Ishikawa (cell line): ENCODE measurements at regions not wholly inside any gene's neighbourhood (a gene's known extent, or its start where the extent isn't known, plus 50 kb on each side); places are given as distances from the start of the nearest gene placed in this dataset.

Experiments used
- CEBPB ChIP-seq: IDR thresholded peaks from 2 replicates; pipeline ENCODE4 v1.6.1; 2012
- CREB1 ChIP-seq: IDR thresholded peaks from 2 replicates; pipeline ENCODE4 v1.6.1; 2012; ENCODE audit warnings: low read depth
- EP300 ChIP-seq: IDR thresholded peaks from 2 replicates; pipeline ENCODE4 v1.6.1; 2012; ENCODE audit warnings: borderline replicate concordance
- RAD21 ChIP-seq: IDR thresholded peaks from 2 replicates; pipeline ENCODE4 v1.6.1; 2012; ENCODE audit warnings: low read depth
- TAF1 ChIP-seq: IDR thresholded peaks from 2 replicates; pipeline ENCODE4 v1.6.1; 2012; ENCODE audit warnings: low read depth, mild to moderate bottlenecking
- TCF12 ChIP-seq: IDR thresholded peaks from 2 replicates; pipeline ENCODE4 v1.6.1; 2012; ENCODE audit warnings: low read depth
- TEAD4 ChIP-seq: IDR thresholded peaks from 2 replicates; pipeline ENCODE4 v1.6.1; 2012
- YY1 ChIP-seq: IDR thresholded peaks from 2 replicates; pipeline ENCODE4 v1.6.1; 2012; ENCODE audit warnings: low read depth
- TF ChIP-seq, protein P1 (sequence below): IDR thresholded peaks from 2 replicates; pipeline ENCODE4 v1.6.1; 2012
- TF ChIP-seq, protein P2 (sequence below): IDR thresholded peaks from 2 replicates; pipeline ENCODE4 v1.6.1; 2012; ENCODE audit warnings: low read depth, mild to moderate bottlenecking

DNA sequence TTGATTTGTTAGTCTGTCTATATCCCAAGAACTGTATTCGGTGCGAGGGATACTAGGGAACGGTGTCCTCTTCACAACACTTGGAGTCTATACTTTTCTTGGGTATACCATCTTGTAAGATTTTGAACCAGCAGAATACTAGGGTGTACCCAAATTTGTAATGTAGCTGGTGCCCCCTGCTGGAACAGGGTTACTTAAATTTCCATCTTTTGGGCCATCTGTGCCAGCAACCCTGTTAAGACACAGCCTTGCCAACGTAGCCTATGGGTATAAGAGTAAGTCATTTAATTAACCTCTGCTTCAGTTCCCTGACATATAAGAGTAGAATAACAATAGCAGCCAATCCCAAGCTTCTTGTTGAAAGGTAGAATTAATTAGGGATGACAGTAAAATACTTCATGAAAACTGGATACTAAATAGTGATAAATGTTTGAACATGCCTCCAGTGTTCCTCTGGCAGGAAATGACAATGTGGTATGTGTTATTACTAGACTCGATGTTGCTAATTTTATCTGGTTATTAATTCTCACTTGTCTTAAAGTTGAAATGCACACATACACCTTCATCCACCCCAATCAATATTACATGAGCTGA is 607.6 kb downstream of the FGF9 start:
- TF ChIP-seq TEAD4 (no peak), CREB1 (no peak), TAF1 (no peak), CEBPB (no peak), TCF12 (no peak), EP300 (no peak), YY1 (no peak), RAD21 (peak; percentile 73)
- TF ChIP-seq, protein P1, sequence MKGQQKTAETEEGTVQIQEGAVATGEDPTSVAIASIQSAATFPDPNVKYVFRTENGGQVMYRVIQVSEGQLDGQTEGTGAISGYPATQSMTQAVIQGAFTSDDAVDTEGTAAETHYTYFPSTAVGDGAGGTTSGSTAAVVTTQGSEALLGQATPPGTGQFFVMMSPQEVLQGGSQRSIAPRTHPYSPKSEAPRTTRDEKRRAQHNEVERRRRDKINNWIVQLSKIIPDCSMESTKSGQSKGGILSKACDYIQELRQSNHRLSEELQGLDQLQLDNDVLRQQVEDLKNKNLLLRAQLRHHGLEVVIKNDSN, result no peak
- TF ChIP-seq, protein P2, sequence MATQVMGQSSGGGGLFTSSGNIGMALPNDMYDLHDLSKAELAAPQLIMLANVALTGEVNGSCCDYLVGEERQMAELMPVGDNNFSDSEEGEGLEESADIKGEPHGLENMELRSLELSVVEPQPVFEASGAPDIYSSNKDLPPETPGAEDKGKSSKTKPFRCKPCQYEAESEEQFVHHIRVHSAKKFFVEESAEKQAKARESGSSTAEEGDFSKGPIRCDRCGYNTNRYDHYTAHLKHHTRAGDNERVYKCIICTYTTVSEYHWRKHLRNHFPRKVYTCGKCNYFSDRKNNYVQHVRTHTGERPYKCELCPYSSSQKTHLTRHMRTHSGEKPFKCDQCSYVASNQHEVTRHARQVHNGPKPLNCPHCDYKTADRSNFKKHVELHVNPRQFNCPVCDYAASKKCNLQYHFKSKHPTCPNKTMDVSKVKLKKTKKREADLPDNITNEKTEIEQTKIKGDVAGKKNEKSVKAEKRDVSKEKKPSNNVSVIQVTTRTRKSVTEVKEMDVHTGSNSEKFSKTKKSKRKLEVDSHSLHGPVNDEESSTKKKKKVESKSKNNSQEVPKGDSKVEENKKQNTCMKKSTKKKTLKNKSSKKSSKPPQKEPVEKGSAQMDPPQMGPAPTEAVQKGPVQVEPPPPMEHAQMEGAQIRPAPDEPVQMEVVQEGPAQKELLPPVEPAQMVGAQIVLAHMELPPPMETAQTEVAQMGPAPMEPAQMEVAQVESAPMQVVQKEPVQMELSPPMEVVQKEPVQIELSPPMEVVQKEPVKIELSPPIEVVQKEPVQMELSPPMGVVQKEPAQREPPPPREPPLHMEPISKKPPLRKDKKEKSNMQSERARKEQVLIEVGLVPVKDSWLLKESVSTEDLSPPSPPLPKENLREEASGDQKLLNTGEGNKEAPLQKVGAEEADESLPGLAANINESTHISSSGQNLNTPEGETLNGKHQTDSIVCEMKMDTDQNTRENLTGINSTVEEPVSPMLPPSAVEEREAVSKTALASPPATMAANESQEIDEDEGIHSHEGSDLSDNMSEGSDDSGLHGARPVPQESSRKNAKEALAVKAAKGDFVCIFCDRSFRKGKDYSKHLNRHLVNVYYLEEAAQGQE, result no peak
